ENCODE measurements at regions not wholly inside any gene's neighbourhood (a gene's known extent, or its start where the extent isn't known, plus 50 kb on each side); places are given as distances from the start of the nearest gene placed in this dataset.

GRCh38 chr5:38207343-38207742 lies 51.0 kb upstream of the EGFLAM start:
- H3K4me1 Mint-ChIP-seq (ENCODE audit: low read depth): no peaks in the 10 kb centered on the region
- H3K4me3 Mint-ChIP-seq: no peak overlapping the region
- no peaks in the 10 kb centered on the region for H3K36me3 Mint-ChIP-seq
- H3K27me3 Mint-ChIP-seq: peaks cover 6% of the 10 kb centered on the region
- H3K27ac Mint-ChIP-seq: no peak overlapping the region
- H3K9me3 Mint-ChIP-seq (ENCODE audit: low read depth): peaks cover 3% of the 10 kb centered on the region

GRCh38 chr5:38202741-38203140 lies 55.6 kb upstream of the EGFLAM start:
- Mint-ChIP-seq H3K9me3 (ENCODE audit: low read depth) (no peaks in the 10 kb centered on the region), H3K4me3 (no peak overlapping the region), H3K27me3 (peaks cover 2% of the 10 kb centered on the region), H3K27ac (no peak overlapping the region), H3K36me3 (no peaks in the 10 kb centered on the region), H3K4me1 (ENCODE audit: low read depth) (no peaks in the 10 kb centered on the region)

GRCh38 chr5:38200872-38201557 lies 57.3 kb upstream of the EGFLAM start:
- peaks cover 2% of the 10 kb centered on the region for H3K27me3 Mint-ChIP-seq
- H3K9me3 Mint-ChIP-seq (ENCODE audit: low read depth): no peaks in the 10 kb centered on the region
- peak overlapping the region; percentile 5 for H3K27ac Mint-ChIP-seq
- H3K36me3 Mint-ChIP-seq: no peaks in the 10 kb centered on the region
- no peaks in the 10 kb centered on the region for H3K4me1 Mint-ChIP-seq (ENCODE audit: low read depth)
- no peak overlapping the region for H3K4me3 Mint-ChIP-seq

GRCh38 chr5:38197118-38197517 lies 61.2 kb upstream of the EGFLAM start:
- Mint-ChIP-seq H3K4me3 (no peak overlapping the region), H3K4me1 (ENCODE audit: low read depth) (peaks cover 3% of the 10 kb centered on the region), H3K36me3 (no peaks in the 10 kb centered on the region), H3K9me3 (ENCODE audit: low read depth) (no peaks in the 10 kb centered on the region), H3K27me3 (peaks cover 15% of the 10 kb centered on the region), H3K27ac (no peak overlapping the region)

DNA sequence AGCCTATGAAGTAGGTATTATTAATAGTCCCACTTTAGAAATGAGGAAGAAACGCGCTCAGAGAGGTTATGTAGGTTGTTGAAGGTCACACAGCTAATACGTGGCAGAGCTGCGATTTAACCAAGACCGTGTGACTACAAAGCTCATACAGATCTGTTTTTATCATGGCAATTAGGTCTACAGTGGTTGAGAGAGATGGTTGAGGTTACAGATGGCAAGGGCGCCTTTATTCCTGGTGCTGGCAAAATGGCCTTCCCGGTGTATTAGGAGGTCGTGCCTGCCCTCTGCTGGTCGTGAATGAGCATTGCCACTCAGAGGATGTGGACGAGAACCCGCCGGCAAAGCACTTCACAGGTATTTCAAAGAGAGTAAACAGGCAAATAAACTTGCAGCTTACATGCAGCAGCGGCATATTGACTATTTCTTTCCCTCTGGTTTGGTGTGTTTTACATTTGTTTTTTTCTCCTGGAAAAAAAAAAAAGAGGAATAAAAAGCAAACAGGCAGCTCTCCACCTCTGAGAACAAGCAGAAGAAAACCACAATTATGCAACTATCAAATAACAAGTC lies 65.3 kb upstream of the EGFLAM start:
- H3K27me3 Mint-ChIP-seq: peaks cover 17% of the 10 kb centered on the region
- peaks cover 3% of the 10 kb centered on the region for H3K4me1 Mint-ChIP-seq (ENCODE audit: low read depth)
- no peaks in the 10 kb centered on the region for H3K9me3 Mint-ChIP-seq (ENCODE audit: low read depth)
- H3K4me3 Mint-ChIP-seq: no peak overlapping the region
- no peaks in the 10 kb centered on the region for H3K36me3 Mint-ChIP-seq
- H3K27ac Mint-ChIP-seq: no peak overlapping the region

- H3K4me3 Mint-ChIP-seq: no peak overlapping the region
- H3K4me1 Mint-ChIP-seq (ENCODE audit: low read depth): peaks cover 3% of the 10 kb centered on the region
- no peak overlapping the region for H3K27ac Mint-ChIP-seq
- H3K27me3 Mint-ChIP-seq: peaks cover 17% of the 10 kb centered on the region
- H3K9me3 Mint-ChIP-seq (ENCODE audit: low read depth): no peaks in the 10 kb centered on the region
- no peaks in the 10 kb centered on the region for H3K36me3 Mint-ChIP-seq
Observed at GRCh38 chr5:38191693-38192092, 66.7 kb upstream of the EGFLAM start.

GRCh38 chr5:38190111-38190510 lies 68.2 kb upstream of the EGFLAM start:
- H3K4me1 Mint-ChIP-seq (ENCODE audit: low read depth): peaks cover 3% of the 10 kb centered on the region
- H3K27ac Mint-ChIP-seq: no peak overlapping the region
- no peaks in the 10 kb centered on the region for H3K9me3 Mint-ChIP-seq (ENCODE audit: low read depth)
- H3K4me3 Mint-ChIP-seq: no peak overlapping the region
- peaks cover 16% of the 10 kb centered on the region for H3K27me3 Mint-ChIP-seq
- H3K36me3 Mint-ChIP-seq: no peaks in the 10 kb centered on the region

- H3K27ac Mint-ChIP-seq: no peak overlapping the region
- H3K9me3 Mint-ChIP-seq (ENCODE audit: low read depth): no peaks in the 10 kb centered on the region
- peaks cover 3% of the 10 kb centered on the region for H3K4me1 Mint-ChIP-seq (ENCODE audit: low read depth)
Observed at GRCh38 chr5:38189081-38189504, 69.3 kb upstream of the EGFLAM start.

GRCh38 chr5:38188591-38188990 lies 69.8 kb upstream of the EGFLAM start:
- Mint-ChIP-seq H3K27me3 (peaks cover 7% of the 10 kb centered on the region), H3K27ac (no peak overlapping the region), H3K9me3 (ENCODE audit: low read depth) (no peaks in the 10 kb centered on the region), H3K36me3 (no peaks in the 10 kb centered on the region), H3K4me1 (ENCODE audit: low read depth) (peaks cover 3% of the 10 kb centered on the region), H3K4me3 (no peak overlapping the region)

More at GRCh38 chr5:38189081-38189504, 69.3 kb upstream of the EGFLAM start:
- Mint-ChIP-seq H3K36me3 (no peaks in the 10 kb centered on the region), H3K4me3 (no peak overlapping the region), H3K27me3 (peaks cover 9% of the 10 kb centered on the region)

- H3K4me1 Mint-ChIP-seq (ENCODE audit: low read depth): no peaks in the 10 kb centered on the region
- H3K4me3 Mint-ChIP-seq: no peak overlapping the region
- no peaks in the 10 kb centered on the region for H3K9me3 Mint-ChIP-seq (ENCODE audit: low read depth)
- H3K36me3 Mint-ChIP-seq: no peaks in the 10 kb centered on the region
- peaks cover 2% of the 10 kb centered on the region for H3K27me3 Mint-ChIP-seq
- H3K27ac Mint-ChIP-seq: no peak overlapping the region
Observed at GRCh38 chr5:38187532-38187931, 70.8 kb upstream of the EGFLAM start.

DNA sequence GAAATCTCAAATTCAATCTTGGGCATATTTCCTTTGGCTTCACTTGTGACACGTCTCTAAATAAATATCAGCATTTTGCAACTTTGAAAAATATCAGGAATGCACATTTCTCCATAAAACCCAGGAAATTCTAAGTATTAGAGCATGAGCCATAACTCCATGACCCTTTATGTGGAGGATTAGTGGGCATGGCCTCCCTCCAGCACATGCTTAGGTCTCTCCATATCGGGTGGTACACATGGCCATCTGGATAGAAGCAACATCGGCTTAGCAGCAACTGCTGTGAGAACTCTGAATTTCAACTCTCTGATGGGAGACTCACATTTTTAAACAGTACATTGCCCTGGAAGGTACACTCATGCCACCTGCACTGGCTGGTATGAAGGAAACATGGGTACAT lies 73.7 kb upstream of the EGFLAM start:
- Mint-ChIP-seq H3K4me3 (no peak overlapping the region), H3K27me3 (peaks cover 3% of the 10 kb centered on the region)

DNA sequence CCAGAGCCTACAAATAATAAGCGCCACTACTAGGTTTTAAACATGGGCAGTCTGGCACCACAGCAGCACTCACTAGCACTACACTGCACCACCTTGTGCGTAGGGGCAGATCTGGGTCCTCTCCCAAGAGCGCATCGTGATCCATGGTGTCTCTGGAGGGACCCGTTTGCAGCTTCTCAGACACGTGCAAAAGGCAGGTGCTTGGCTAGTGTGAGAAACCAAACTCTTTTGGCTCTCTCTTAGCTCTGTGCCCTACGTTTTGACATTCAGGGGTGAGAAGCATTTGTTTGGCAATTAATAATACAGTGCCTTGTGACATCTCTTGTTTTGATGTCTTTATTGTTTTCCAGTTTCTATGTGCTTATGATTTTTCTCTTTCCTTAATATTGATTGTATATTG lies 75.4 kb upstream of the EGFLAM start:
- no peaks in the 10 kb centered on the region for H3K36me3 Mint-ChIP-seq
- H3K4me1 Mint-ChIP-seq (ENCODE audit: low read depth): no peaks in the 10 kb centered on the region
- peaks cover 3% of the 10 kb centered on the region for H3K27me3 Mint-ChIP-seq
- H3K27ac Mint-ChIP-seq: no peak overlapping the region
- no peak overlapping the region for H3K4me3 Mint-ChIP-seq
- no peaks in the 10 kb centered on the region for H3K9me3 Mint-ChIP-seq (ENCODE audit: low read depth)

More for the DNA sequence above, 73.7 kb upstream of the EGFLAM start:
- Mint-ChIP-seq H3K9me3 (ENCODE audit: low read depth) (no peaks in the 10 kb centered on the region), H3K27ac (no peak overlapping the region), H3K36me3 (no peaks in the 10 kb centered on the region), H3K4me1 (ENCODE audit: low read depth) (no peaks in the 10 kb centered on the region)

DNA sequence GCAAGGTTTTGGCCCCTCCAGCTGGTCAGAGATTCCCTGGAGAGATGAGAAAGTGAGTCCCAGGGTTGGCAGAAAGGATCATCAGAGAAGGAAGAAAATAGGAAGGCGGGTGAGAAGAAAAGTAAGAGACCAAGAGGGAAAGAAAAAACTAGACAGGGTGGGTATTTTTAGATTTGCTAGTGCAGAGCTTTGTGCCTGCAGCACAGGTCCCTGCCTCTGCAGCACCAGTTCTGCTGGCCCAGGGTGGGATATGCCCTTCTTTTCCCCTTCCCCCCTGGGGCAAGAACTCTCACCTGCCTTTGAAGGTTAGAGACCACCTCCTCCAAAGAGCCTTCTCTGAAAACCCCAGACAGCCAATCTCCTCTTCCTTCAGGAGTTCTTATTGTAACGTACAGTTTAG lies 90.3 kb upstream of the EGFLAM start:
- Mint-ChIP-seq H3K4me3 (no peak overlapping the region), H3K9me3 (ENCODE audit: low read depth) (no peaks in the 10 kb centered on the region), H3K27me3 (no peaks in the 10 kb centered on the region), H3K36me3 (no peaks in the 10 kb centered on the region), H3K4me1 (ENCODE audit: low read depth) (no peaks in the 10 kb centered on the region), H3K27ac (no peak overlapping the region)

DNA sequence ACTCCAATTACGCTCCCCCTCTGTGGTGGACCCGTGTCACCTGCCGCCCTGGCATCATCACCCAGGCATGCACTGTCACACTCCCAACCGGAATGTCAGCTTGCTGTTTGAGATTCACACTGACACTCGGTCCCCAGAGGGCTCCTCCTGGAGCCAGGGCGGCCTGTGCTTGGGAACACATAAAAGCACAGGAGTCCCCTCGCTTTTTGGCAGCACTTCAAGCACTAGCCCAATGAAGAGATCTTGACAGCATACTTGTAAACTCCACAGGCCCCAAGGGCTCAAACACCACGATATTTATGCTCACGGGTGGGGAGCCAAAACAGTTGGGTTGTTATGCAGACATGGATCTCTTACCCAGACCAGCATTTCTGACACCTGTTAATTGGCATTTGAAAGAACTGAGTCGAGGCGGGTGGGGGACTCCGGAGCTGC lies 90.8 kb upstream of the EGFLAM start:
- no peak overlapping the region for H3K4me3 Mint-ChIP-seq
- no peak overlapping the region for H3K27ac Mint-ChIP-seq
- H3K4me1 Mint-ChIP-seq (ENCODE audit: low read depth): no peaks in the 10 kb centered on the region
- H3K9me3 Mint-ChIP-seq (ENCODE audit: low read depth): no peaks in the 10 kb centered on the region
- no peaks in the 10 kb centered on the region for H3K36me3 Mint-ChIP-seq
- H3K27me3 Mint-ChIP-seq: no peaks in the 10 kb centered on the region

GRCh38 chr5:38166832-38167231 lies 91.5 kb upstream of the EGFLAM start:
- H3K4me1 Mint-ChIP-seq (ENCODE audit: low read depth): no peaks in the 10 kb centered on the region
- H3K9me3 Mint-ChIP-seq (ENCODE audit: low read depth): no peaks in the 10 kb centered on the region
- H3K36me3 Mint-ChIP-seq: no peaks in the 10 kb centered on the region
- no peaks in the 10 kb centered on the region for H3K27me3 Mint-ChIP-seq
- no peak overlapping the region for H3K27ac Mint-ChIP-seq
- H3K4me3 Mint-ChIP-seq: no peak overlapping the region

GRCh38 chr5:38165435-38165834 lies 92.9 kb upstream of the EGFLAM start:
- H3K27ac Mint-ChIP-seq: no peak overlapping the region
- no peak overlapping the region for H3K4me3 Mint-ChIP-seq
- H3K36me3 Mint-ChIP-seq: no peaks in the 10 kb centered on the region
- no peaks in the 10 kb centered on the region for H3K4me1 Mint-ChIP-seq (ENCODE audit: low read depth)
- H3K9me3 Mint-ChIP-seq (ENCODE audit: low read depth): no peaks in the 10 kb centered on the region
- no peaks in the 10 kb centered on the region for H3K27me3 Mint-ChIP-seq
